GM12872 (cell line): ENCODE measurements at regions not wholly inside any gene's neighbourhood (a gene's known extent, or its start where the extent isn't known, plus 50 kb on each side); places are given as distances from the start of the nearest gene placed in this dataset.

Experiments
- CTCF ChIP-seq: IDR thresholded peaks from 3 replicates; pipeline ENCODE4 v1.5.1; 2011; ENCODE audit warnings: low read depth, mild to moderate bottlenecking, low read length, moderate library complexity; ENCODE audit not compliant: insufficient read depth

DNA sequence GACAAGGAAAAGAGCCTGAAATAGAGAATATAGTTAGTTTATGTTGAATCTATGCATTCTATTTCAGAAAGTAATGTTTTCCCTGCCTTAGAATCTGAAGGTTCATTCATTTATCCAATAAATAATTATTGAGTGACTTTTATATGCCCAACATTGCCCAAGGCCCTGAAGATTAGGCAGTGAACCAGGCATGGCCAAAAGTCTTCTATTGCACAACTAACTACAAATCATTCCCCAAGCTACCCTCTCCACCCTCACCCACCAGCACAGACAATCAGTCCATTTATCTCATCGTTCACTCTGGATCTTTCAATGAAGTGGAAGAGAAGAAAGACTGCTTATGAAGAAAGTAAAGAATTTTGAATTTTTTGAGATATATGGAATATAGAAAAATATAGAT, 268.4 kb downstream of the PLK2 start:
- TF ChIP-seq CTCF = no peak

- TF ChIP-seq CTCF = no peak
Measured at GRCh38 chr5:58188262-58188651, 271.6 kb downstream of the PLK2 start.

DNA sequence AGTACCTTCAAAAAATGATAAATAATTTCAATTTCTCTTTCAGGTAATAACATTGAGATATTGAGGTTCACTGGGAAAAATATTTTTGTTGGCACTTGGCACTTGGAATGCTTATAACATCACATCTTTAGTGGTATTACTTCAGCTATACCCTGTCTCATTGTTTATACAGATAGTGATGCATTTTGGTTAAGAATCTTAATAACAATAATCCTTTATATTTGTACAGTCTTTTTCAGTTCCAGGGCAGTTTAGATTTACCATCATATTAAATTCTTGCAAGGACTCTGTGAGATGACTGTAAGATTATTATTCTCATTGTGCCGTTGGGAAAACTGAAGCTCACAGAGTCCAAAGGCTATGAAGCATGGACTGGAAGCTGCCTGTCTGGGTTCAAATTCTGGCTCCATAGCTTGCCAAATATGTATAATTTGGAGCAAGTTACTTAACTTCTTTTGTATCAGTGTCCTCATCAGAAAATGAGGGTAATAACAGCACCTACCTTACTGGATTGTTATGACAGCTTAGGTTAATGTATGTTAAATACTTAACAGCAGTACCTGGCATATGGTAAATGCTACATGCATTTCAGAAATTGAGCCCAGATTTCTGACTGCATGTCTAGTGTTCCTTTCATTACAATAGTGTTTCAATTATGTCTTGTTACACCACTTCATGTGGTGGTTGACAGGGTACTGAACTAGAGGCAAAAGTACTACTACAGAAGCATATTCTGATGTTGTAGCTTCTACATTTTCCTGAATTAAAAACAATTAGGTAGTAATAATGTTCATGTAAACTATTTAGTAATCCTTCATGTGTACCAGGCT, 272.2 kb downstream of the PLK2 start:
- TF ChIP-seq CTCF = no peak

DNA sequence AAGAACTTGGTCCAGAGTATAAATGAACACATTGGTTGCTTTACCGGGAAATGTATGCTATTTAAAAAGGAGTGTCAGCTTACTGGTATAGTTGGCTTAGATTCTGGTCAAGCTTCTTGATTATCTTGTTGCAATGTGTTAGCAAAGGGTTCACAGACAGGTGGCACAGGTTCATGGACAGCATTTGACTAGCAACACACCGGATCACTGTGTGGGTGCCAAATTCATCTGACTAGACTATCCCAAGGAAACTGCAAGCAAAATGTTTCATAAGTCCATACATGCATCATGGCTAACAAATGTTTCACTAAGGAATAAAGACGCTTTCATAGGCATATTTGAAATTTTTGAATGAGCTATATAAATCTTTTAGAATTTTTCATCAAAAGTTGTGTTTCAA, 274.1 kb downstream of the PLK2 start:
- no peak for TF ChIP-seq CTCF

DNA sequence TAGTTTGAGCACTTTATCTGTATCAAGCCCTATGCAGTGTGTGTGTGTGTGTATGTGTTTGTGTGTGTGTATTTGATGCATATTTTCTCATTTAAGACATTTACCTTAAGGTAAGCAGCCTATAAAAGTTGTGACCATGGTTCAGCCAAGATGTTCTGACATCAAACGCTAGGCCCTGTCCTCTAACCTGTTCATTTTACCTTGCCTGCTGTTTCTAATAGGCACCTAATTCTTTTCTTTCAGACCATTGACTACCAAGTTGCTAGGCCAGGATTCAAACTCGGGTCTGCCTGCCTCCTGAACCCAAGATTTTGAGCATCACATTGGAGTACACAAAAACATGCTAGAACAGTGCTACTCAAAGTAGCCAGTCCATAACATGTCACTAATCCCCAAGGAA, 274.5 kb downstream of the PLK2 start:
- no peak for TF ChIP-seq CTCF

- no peak for TF ChIP-seq CTCF
Measured at GRCh38 chr5:58184910-58185309, 275.0 kb downstream of the PLK2 start.

GRCh38 chr5:58183786-58184085, 276.1 kb downstream of the PLK2 start:
- no peak for TF ChIP-seq CTCF
